ENCODE measurements at regions not wholly inside any gene's neighbourhood (a gene's known extent, or its start where the extent isn't known, plus 50 kb on each side); places are given as distances from the start of the nearest gene placed in this dataset.
A peak's percentile ranks its signal among the peaks of the same experiment; 100 is the strongest.

- no CpG with 5 or more reads among the region's 3 CpGs for WGBS (ENCODE audit: extremely low coverage, insufficient coverage, low lambda C conversion rate)
- no peak overlapping the region for H3K4me3 ChIP-seq (ENCODE audit: low read length)
- H3K23ac ChIP-seq (ENCODE audit: low read length): no peak overlapping the region
- H3K27ac ChIP-seq (ENCODE audit: low read depth, low read length): no peak overlapping the region
- H3K79me2 ChIP-seq (ENCODE audit: control insufficient read depth, insufficient read depth, low read length): no peaks in the 10 kb centered on the region
- no peak overlapping the region for H3K9ac ChIP-seq (ENCODE audit: low read length)
- H2BK5ac ChIP-seq (ENCODE audit: low read length): no peak overlapping the region
- H3K4ac ChIP-seq (ENCODE audit: low read depth, low read length): no peak overlapping the region
- H3K79me1 ChIP-seq (ENCODE audit: low read length): no peaks in the 10 kb centered on the region
- peak overlapping the region; percentile 6 for H4K5ac ChIP-seq (ENCODE audit: low read length)
- no peaks in the 10 kb centered on the region for H3K36me3 ChIP-seq (ENCODE audit: control insufficient read depth, insufficient read depth, low read length)
- H4K8ac ChIP-seq (ENCODE audit: low read depth, low read length): no peak overlapping the region
- DNase-seq: no peak
- H2BK15ac ChIP-seq (replicated peaks; ENCODE audit: low read depth): no peak overlapping the region
- no peak overlapping the region for H3K56ac ChIP-seq (ENCODE audit: low read length)
- H3K18ac ChIP-seq (ENCODE audit: low read length): no peak overlapping the region
- no peak overlapping the region for H2BK120ac ChIP-seq (ENCODE audit: low read depth, low read length)
- no peak overlapping the region for H2AK5ac ChIP-seq (ENCODE audit: low read length)
- no peaks in the 10 kb centered on the region for H3K27me3 ChIP-seq (ENCODE audit: insufficient read depth, low read length, poor library complexity)
- H3K4me1 ChIP-seq (ENCODE audit: control insufficient read depth, low read depth, low read length): peaks cover 6% of the 10 kb centered on the region
- H3K4me2 ChIP-seq (ENCODE audit: low read length): no peak overlapping the region
These were observed 112.4 kb upstream of the EEPD1 start for GRCh38 chr7:36040679-36041078.

- no peak overlapping the region for H3K18ac ChIP-seq (ENCODE audit: low read length)
- no peak overlapping the region for H3K4me2 ChIP-seq (ENCODE audit: low read length)
- no peak overlapping the region for H3K56ac ChIP-seq (ENCODE audit: low read length)
- no peaks in the 10 kb centered on the region for H3K79me1 ChIP-seq (ENCODE audit: low read length)
- H3K27ac ChIP-seq (ENCODE audit: low read depth, low read length): no peak overlapping the region
- H4K8ac ChIP-seq (ENCODE audit: low read depth, low read length): no peak overlapping the region
- H2BK120ac ChIP-seq (ENCODE audit: low read depth, low read length): no peak overlapping the region
- no CpG with 5 or more reads among the region's 6 CpGs for WGBS (ENCODE audit: extremely low coverage, insufficient coverage, low lambda C conversion rate)
- no peak overlapping the region for H2BK5ac ChIP-seq (ENCODE audit: low read length)
- no peak overlapping the region for H4K5ac ChIP-seq (ENCODE audit: low read length)
- H3K9ac ChIP-seq (ENCODE audit: low read length): no peak overlapping the region
- no peak overlapping the region for H3K4ac ChIP-seq (ENCODE audit: low read depth, low read length)
- H3K4me3 ChIP-seq (ENCODE audit: low read length): no peak overlapping the region
- no peak overlapping the region for H2BK15ac ChIP-seq (replicated peaks; ENCODE audit: low read depth)
- no peaks in the 10 kb centered on the region for H3K36me3 ChIP-seq (ENCODE audit: control insufficient read depth, insufficient read depth, low read length)
- no peaks in the 10 kb centered on the region for H3K27me3 ChIP-seq (ENCODE audit: insufficient read depth, low read length, poor library complexity)
- no peak overlapping the region for H2AK5ac ChIP-seq (ENCODE audit: low read length)
- no peaks in the 10 kb centered on the region for H3K79me2 ChIP-seq (ENCODE audit: control insufficient read depth, insufficient read depth, low read length)
- H3K23ac ChIP-seq (ENCODE audit: low read length): no peak overlapping the region
- peaks cover 8% of the 10 kb centered on the region for H3K4me1 ChIP-seq (ENCODE audit: control insufficient read depth, low read depth, low read length)
- DNase-seq: no peak
These were observed 108.8 kb upstream of the EEPD1 start for GRCh38 chr7:36044101-36044892.

GRCh38 chr7:36045326-36045725 lies 107.7 kb upstream of the EEPD1 start:
- H3K79me2 ChIP-seq (ENCODE audit: control insufficient read depth, insufficient read depth, low read length): no peaks in the 10 kb centered on the region
- no peaks in the 10 kb centered on the region for H3K79me1 ChIP-seq (ENCODE audit: low read length)
- H3K18ac ChIP-seq (ENCODE audit: low read length): no peak overlapping the region
- H3K4ac ChIP-seq (ENCODE audit: low read depth, low read length): no peak overlapping the region
- no peak overlapping the region for H3K4me2 ChIP-seq (ENCODE audit: low read length)
- no peak overlapping the region for H2BK120ac ChIP-seq (ENCODE audit: low read depth, low read length)
- H3K9ac ChIP-seq (ENCODE audit: low read length): no peak overlapping the region
- no peak overlapping the region for H3K27ac ChIP-seq (ENCODE audit: low read depth, low read length)
- peak overlapping the region; percentile 12 for H2BK15ac ChIP-seq (replicated peaks; ENCODE audit: low read depth)
- peaks cover 9% of the 10 kb centered on the region for H3K4me1 ChIP-seq (ENCODE audit: control insufficient read depth, low read depth, low read length)
- no peak overlapping the region for H2BK5ac ChIP-seq (ENCODE audit: low read length)
- DNase-seq: no peak
- no peaks in the 10 kb centered on the region for H3K27me3 ChIP-seq (ENCODE audit: insufficient read depth, low read length, poor library complexity)
- H3K4me3 ChIP-seq (ENCODE audit: low read length): no peak overlapping the region
- no peaks in the 10 kb centered on the region for H3K36me3 ChIP-seq (ENCODE audit: control insufficient read depth, insufficient read depth, low read length)
- no peak overlapping the region for H3K56ac ChIP-seq (ENCODE audit: low read length)
- no CpG with 5 or more reads among the region's 2 CpGs for WGBS (ENCODE audit: extremely low coverage, insufficient coverage, low lambda C conversion rate)
- H4K8ac ChIP-seq (ENCODE audit: low read depth, low read length): no peak overlapping the region
- H4K5ac ChIP-seq (ENCODE audit: low read length): no peak overlapping the region
- no peak overlapping the region for H3K23ac ChIP-seq (ENCODE audit: low read length)
- no peak overlapping the region for H2AK5ac ChIP-seq (ENCODE audit: low read length)

- Histone ChIP-seq H3K4ac (ENCODE audit: low read depth, low read length) (no peak overlapping the region), H3K4me3 (ENCODE audit: low read length) (no peak overlapping the region), H3K4me2 (ENCODE audit: low read length) (no peak overlapping the region), H3K56ac (ENCODE audit: low read length) (no peak overlapping the region), H3K9ac (ENCODE audit: low read length) (no peak overlapping the region), H4K5ac (ENCODE audit: low read length) (no peak overlapping the region), H2BK5ac (ENCODE audit: low read length) (no peak overlapping the region), H3K79me2 (ENCODE audit: control insufficient read depth, insufficient read depth, low read length) (no peaks in the 10 kb centered on the region), H3K36me3 (ENCODE audit: control insufficient read depth, insufficient read depth, low read length) (no peaks in the 10 kb centered on the region), H3K18ac (ENCODE audit: low read length) (no peak overlapping the region), H3K4me1 (ENCODE audit: control insufficient read depth, low read depth, low read length) (peaks cover 9% of the 10 kb centered on the region), H2AK5ac (ENCODE audit: low read length) (no peak overlapping the region), H3K23ac (ENCODE audit: low read length) (no peak overlapping the region), H2BK120ac (ENCODE audit: low read depth, low read length) (no peak overlapping the region), H3K27ac (ENCODE audit: low read depth, low read length) (no peak overlapping the region), H3K27me3 (ENCODE audit: insufficient read depth, low read length, poor library complexity) (no peaks in the 10 kb centered on the region), H2BK15ac (replicated peaks; ENCODE audit: low read depth) (no peak overlapping the region), H3K79me1 (ENCODE audit: low read length) (no peaks in the 10 kb centered on the region), H4K8ac (ENCODE audit: low read depth, low read length) (no peak overlapping the region)
- WGBS (ENCODE audit: extremely low coverage, insufficient coverage, low lambda C conversion rate): no CpG with 5 or more reads among the region's 3 CpGs
- DNase-seq: peak; percentile 81
These were observed 107.2 kb upstream of the EEPD1 start for GRCh38 chr7:36045830-36046341.

- Histone ChIP-seq H3K27me3 (ENCODE audit: insufficient read depth, low read length, poor library complexity) (no peaks in the 10 kb centered on the region), H3K79me1 (ENCODE audit: low read length) (no peaks in the 10 kb centered on the region), H3K56ac (ENCODE audit: low read length) (no peak overlapping the region), H3K27ac (ENCODE audit: low read depth, low read length) (no peak overlapping the region), H3K36me3 (ENCODE audit: control insufficient read depth, insufficient read depth, low read length) (no peaks in the 10 kb centered on the region), H3K9ac (ENCODE audit: low read length) (no peak overlapping the region), H2BK5ac (ENCODE audit: low read length) (no peak overlapping the region), H2BK120ac (ENCODE audit: low read depth, low read length) (no peak overlapping the region), H3K4ac (ENCODE audit: low read depth, low read length) (no peak overlapping the region), H3K4me1 (ENCODE audit: control insufficient read depth, low read depth, low read length) (peaks cover 9% of the 10 kb centered on the region), H2BK15ac (replicated peaks; ENCODE audit: low read depth) (no peak overlapping the region), H3K4me3 (ENCODE audit: low read length) (no peak overlapping the region), H3K18ac (ENCODE audit: low read length) (no peak overlapping the region), H4K8ac (ENCODE audit: low read depth, low read length) (no peak overlapping the region), H3K23ac (ENCODE audit: low read length) (no peak overlapping the region), H4K5ac (ENCODE audit: low read length) (no peak overlapping the region), H2AK5ac (ENCODE audit: low read length) (no peak overlapping the region), H3K4me2 (ENCODE audit: low read length) (no peak overlapping the region), H3K79me2 (ENCODE audit: control insufficient read depth, insufficient read depth, low read length) (no peaks in the 10 kb centered on the region)
- DNase-seq: peak; percentile 42
- WGBS (ENCODE audit: extremely low coverage, insufficient coverage, low lambda C conversion rate): no CpG with 5 or more reads among the region's 2 CpGs
These were observed 105.9 kb upstream of the EEPD1 start for GRCh38 chr7:36047091-36047658.
